OCI-LY7 (cell line): ENCODE measurements at regions not wholly inside any gene's neighbourhood (a gene's known extent, or its start where the extent isn't known, plus 50 kb on each side); places are given as distances from the start of the nearest gene placed in this dataset.

Experiments
- BruUV-seq: library from RNA; stranded (reverse); fragments of 400-500 nt; replicated peaks from 2 replicates; lab custom pipeline; 2021; lab: Mats Ljungman, UMichigan
- CTCF ChIA-PET: fragments of 300-600 bp; sonication (Branson Sonifier 250); formaldehyde crosslinking; loops from one replicate; lab custom pipeline; 2022; ENCODE audit warnings: antibody characterized with exemption; ENCODE audit not compliant: unreplicated experiment; lab: Charles Lee
- POLR2A ChIA-PET: fragments of 300-600 bp; sonication (Branson Sonifier 250); formaldehyde crosslinking; loops from one replicate; lab custom pipeline; 2022; ENCODE audit warnings: antibody characterized with exemption; lab: Charles Lee
- DNase-seq: peaks from one replicate; pipeline ENCODE4 v3.0.0-alpha.2; 2015; ENCODE audit warnings: low spot score
- H2AFZ ChIP-seq: fragments of 200-600 bp; sonication (generic), shearing (Covaris generic); 2 replicates; pipeline ENCODE4 v1.6.1; 2014; ENCODE audit warnings: mild to moderate bottlenecking, antibody characterized with exemption, low read length, moderate library complexity
- H3K27ac ChIP-seq: fragments of 200-600 bp; sonication (generic); 2 replicates; pipeline ENCODE4 v1.5.1; 2014; ENCODE audit warnings: mixed run types, low read depth, mild to moderate bottlenecking, moderate library complexity, low read length, inconsistent platforms; ENCODE audit not compliant: poor library complexity, severe bottlenecking
- H3K36me3 ChIP-seq: fragments of 200-600 bp; sonication (generic); 2 replicates; pipeline ENCODE4 v1.6.1; 2014; ENCODE audit warnings: mild to moderate bottlenecking, antibody characterized with exemption, low read length, moderate library complexity, mixed read lengths; ENCODE audit not compliant: insufficient read depth
- H3K4me1 ChIP-seq: fragments of 200-600 bp; sonication (generic); 2 replicates; pipeline ENCODE4 v1.5.1; 2014; ENCODE audit warnings: mild to moderate bottlenecking, low read length; ENCODE audit not compliant: insufficient read depth, poor library complexity, severe bottlenecking
- H3K4me2 ChIP-seq: fragments of 200-600 bp; sonication (generic); 2 replicates; pipeline ENCODE4 v1.6.1; 2014; ENCODE audit warnings: mild to moderate bottlenecking, low read length
- H3K4me3 ChIP-seq: fragments of 200-600 bp; sonication (generic); 2 replicates; pipeline ENCODE4 v1.5.1; 2014; ENCODE audit warnings: mild to moderate bottlenecking, low read depth, low read length; ENCODE audit not compliant: poor library complexity, severe bottlenecking
- H3K79me2 ChIP-seq: fragments of 200-600 bp; sonication (generic); 2 replicates; pipeline ENCODE4 v1.6.1; 2016; ENCODE audit warnings: low read depth, mild to moderate bottlenecking, low read length, moderate library complexity, mixed read lengths; ENCODE audit not compliant: insufficient read depth
- H3K9me2 ChIP-seq: fragments of 200-600 bp; sonication (generic); 2 replicates; pipeline ENCODE4 v1.6.1; 2016; ENCODE audit warnings: mild to moderate bottlenecking, low read length, mixed read lengths; ENCODE audit not compliant: insufficient read depth
- H3K9me3 ChIP-seq: fragments of 200-600 bp; sonication (generic); 2 replicates; pipeline ENCODE4 v1.6.1; 2014; ENCODE audit warnings: mild to moderate bottlenecking, mixed run types, low read length, mixed read lengths
- H4K20me1 ChIP-seq: fragments of 200-600 bp; sonication (generic); 2 replicates; pipeline ENCODE4 v1.6.1; 2014; ENCODE audit warnings: mild to moderate bottlenecking, antibody characterized with exemption, low read length, moderate library complexity, mixed read lengths; ENCODE audit not compliant: insufficient read depth
- CTCF ChIP-seq: fragments of 200-600 bp; sonication (generic); conservative IDR thresholded peaks from 2 replicates; pipeline ENCODE4 v1.5.1; 2014; ENCODE audit warnings: mild to moderate bottlenecking, antibody characterized with exemption, low read length, moderate library complexity, mixed read lengths
- EZH2phosphoT487 ChIP-seq: fragments of 200-600 bp; sonication (generic); IDR thresholded peaks from 2 replicates; pipeline ENCODE4 v1.6.1; 2018; ENCODE audit warnings: low read depth, borderline replicate concordance, mild to moderate bottlenecking, mixed run types, antibody characterized with exemption, low read length, moderate library complexity, mixed read lengths
- intact Hi-C: fragments of 100-400 bp; cut with micrococcal nuclease; formaldehyde crosslinking; loops from one replicate; pipeline ENCODE4 v1.10.0; 2022; ENCODE audit not compliant: unreplicated experiment

- Histone ChIP-seq H3K36me3 (no peaks in the 10 kb centered on the region), H3K9me3 (no peaks in the 10 kb centered on the region), H3K4me3 (no peak overlapping the region), H3K4me1 (no peaks in the 10 kb centered on the region), H3K79me2 (no peaks in the 10 kb centered on the region), H3K9me2 (no peaks in the 10 kb centered on the region), H3K27ac (no peak overlapping the region), H3K4me2 (no peak overlapping the region), H2AFZ (no peak overlapping the region), H4K20me1 (no peaks in the 10 kb centered on the region)
- POLR2A ChIA-PET = no interaction called here
- TF ChIP-seq EZH2phosphoT487 = no peak
- no peak for TF ChIP-seq CTCF
- CTCF ChIA-PET = no interaction called here
- no TSS peak for BruUV-seq
- DNase-seq = no peak
- intact Hi-C loops = no loop called here
Measured at GRCh38 chr6:1124885-1125284, 187.0 kb upstream of the FOXQ1 start.

- H3K36me3 ChIP-seq = no peaks in the 10 kb centered on the region
- no peak overlapping the region for H3K4me3 ChIP-seq
- no peaks in the 10 kb centered on the region for H3K79me2 ChIP-seq
- H3K4me1 ChIP-seq = no peaks in the 10 kb centered on the region
- BruUV-seq = no TSS peak
- intact Hi-C loops = no loop called here
- DNase-seq = no peak
- ChIA-PET POLR2A (interaction anchor here (0.6 kb wide), 1 partner anchor 722 kb away, joined by 4 read pairs; no protein-coding TSS in a partner anchor), CTCF (interaction anchor here (0.6 kb wide), 1 partner anchor 965 kb away, joined by 3 read pairs; no protein-coding TSS in a partner anchor)
- H3K9me2 ChIP-seq = no peaks in the 10 kb centered on the region
- no peak overlapping the region for H3K27ac ChIP-seq
- H3K9me3 ChIP-seq = no peaks in the 10 kb centered on the region
- no peak overlapping the region for H2AFZ ChIP-seq
- no peak for TF ChIP-seq CTCF
- TF ChIP-seq EZH2phosphoT487 = no peak
- no peaks in the 10 kb centered on the region for H4K20me1 ChIP-seq
- H3K4me2 ChIP-seq = no peak overlapping the region
Measured at GRCh38 chr6:1123386-1124375, 188.2 kb upstream of the FOXQ1 start.

GRCh38 chr6:1122083-1122482 lies 189.8 kb upstream of the FOXQ1 start:
- Histone ChIP-seq H3K36me3 (no peaks in the 10 kb centered on the region), H3K27ac (no peak overlapping the region), H3K4me3 (no peak overlapping the region), H3K4me1 (no peaks in the 10 kb centered on the region), H4K20me1 (no peaks in the 10 kb centered on the region), H2AFZ (no peak overlapping the region), H3K79me2 (no peaks in the 10 kb centered on the region), H3K9me2 (no peaks in the 10 kb centered on the region), H3K4me2 (no peak overlapping the region), H3K9me3 (no peaks in the 10 kb centered on the region)
- no peak for TF ChIP-seq EZH2phosphoT487
- no peak for TF ChIP-seq CTCF
- intact Hi-C loops = no loop called here
- ChIA-PET POLR2A (no interaction called here), CTCF (no interaction called here)
- no TSS peak for BruUV-seq
- no peak for DNase-seq
